Large intestine (tissue), 3 donors: ENCODE measurements at regions not wholly inside any gene's neighbourhood (a gene's known extent, or its start where the extent isn't known, plus 50 kb on each side); places are given as distances from the start of the nearest gene placed in this dataset.

ENCODE experiments used
- DNase-seq, 2 donors: peaks; one replicate each; pipeline versions ENCODE4 v3.0.0 to v3.0.0-alpha.2; 2013
- H3K27ac ChIP-seq: one replicate; pipeline ENCODE4 v1.5.1; 2013; ENCODE audit warnings: low read length
- H3K27me3 ChIP-seq: 2 replicates; pipeline ENCODE4 v1.6.1; 2013; ENCODE audit warnings: low read length; ENCODE audit not compliant: control insufficient read depth, insufficient read depth
- H3K36me3 ChIP-seq: 2 replicates; pipeline ENCODE4 v1.6.1; 2013; ENCODE audit warnings: low read length; ENCODE audit not compliant: control insufficient read depth, insufficient read depth
- H3K4me1 ChIP-seq: one replicate; pipeline ENCODE4 v1.6.1; 2013; ENCODE audit warnings: low read length; ENCODE audit not compliant: control insufficient read depth, insufficient read depth
- H3K4me3 ChIP-seq: one replicate; pipeline ENCODE4 v1.5.1; 2013; ENCODE audit warnings: low read length
- H3K9me3 ChIP-seq: one replicate; pipeline ENCODE4 v1.6.1; 2013; ENCODE audit warnings: mild to moderate bottlenecking, low read depth, low read length, moderate library complexity; ENCODE audit not compliant: control insufficient read depth
- WGBS: methylation state at CpG from one replicate; pipeline ENCODE4 v1.1.5; 2013; ENCODE audit warnings: low lambda C conversion rate; ENCODE audit not compliant: insufficient coverage; 5-methylcytosine and 5-hydroxymethylcytosine counted together

GRCh38 chr18:29137773-29138495, 961.0 kb upstream of the CDH2 start:
- WGBS, result no CpG with 5 or more reads among the region's 1 CpG
- DNase-seq, result no peak

GRCh38 chr18:29123706-29124530, 947.0 kb upstream of the CDH2 start:
- no peak for DNase-seq
- WGBS, result 100% methylated on average over 1 of the region's 1 CpG
- Histone ChIP-seq H3K27me3 (no peaks in the 10 kb centered on the region), H3K9me3 (no peaks in the 10 kb centered on the region), H3K4me1 (no peaks in the 10 kb centered on the region), H3K4me3 (no peak overlapping the region), H3K27ac (no peak overlapping the region), H3K36me3 (no peaks in the 10 kb centered on the region)

More at GRCh38 chr18:29137773-29138495, 961.0 kb upstream of the CDH2 start:
- Histone ChIP-seq H3K4me3 (no peak overlapping the region), H3K4me1 (no peaks in the 10 kb centered on the region), H3K27me3 (no peaks in the 10 kb centered on the region), H3K27ac (no peak overlapping the region), H3K9me3 (no peaks in the 10 kb centered on the region), H3K36me3 (no peaks in the 10 kb centered on the region)

GRCh38 chr18:29104671-29105070, 927.7 kb upstream of the CDH2 start:
- Histone ChIP-seq H3K27ac (no peak overlapping the region), H3K27me3 (no peaks in the 10 kb centered on the region), H3K9me3 (no peaks in the 10 kb centered on the region), H3K4me3 (no peak overlapping the region), H3K4me1 (no peaks in the 10 kb centered on the region), H3K36me3 (no peaks in the 10 kb centered on the region)
- 40% methylated on average over 1 of the region's 6 CpGs for WGBS
- DNase-seq, result no peak

- DNase-seq, result no peak
- Histone ChIP-seq H3K4me3 (no peak overlapping the region), H3K4me1 (no peaks in the 10 kb centered on the region), H3K9me3 (no peaks in the 10 kb centered on the region), H3K27ac (no peak overlapping the region), H3K36me3 (no peaks in the 10 kb centered on the region), H3K27me3 (no peaks in the 10 kb centered on the region)
- 14% methylated on average over 1 of the region's 1 CpG for WGBS
These were observed 927.3 kb upstream of the CDH2 start for GRCh38 chr18:29104227-29104626.

- WGBS, result 50% methylated on average over 7 of the region's 8 CpGs
- Histone ChIP-seq H3K27ac (no peak overlapping the region), H3K4me3 (no peak overlapping the region), H3K4me1 (no peaks in the 10 kb centered on the region), H3K9me3 (no peaks in the 10 kb centered on the region), H3K36me3 (no peaks in the 10 kb centered on the region), H3K27me3 (no peaks in the 10 kb centered on the region)
- no peak for DNase-seq
These were observed 919.3 kb upstream of the CDH2 start for GRCh38 chr18:29096079-29096770.

GRCh38 chr18:29087616-29088246, 910.8 kb upstream of the CDH2 start:
- no CpG with 5 or more reads among the region's 3 CpGs for WGBS
- no peak for DNase-seq
- H3K4me1 ChIP-seq, result no peaks in the 10 kb centered on the region
- H3K27ac ChIP-seq, result no peak overlapping the region
- no peak overlapping the region for H3K4me3 ChIP-seq
- no peaks in the 10 kb centered on the region for H3K27me3 ChIP-seq
- no peaks in the 10 kb centered on the region for H3K9me3 ChIP-seq
- no peaks in the 10 kb centered on the region for H3K36me3 ChIP-seq

- H3K36me3 ChIP-seq, result no peaks in the 10 kb centered on the region
- H3K27ac ChIP-seq, result no peak overlapping the region
- DNase-seq, result no peak
- H3K27me3 ChIP-seq, result no peaks in the 10 kb centered on the region
- H3K9me3 ChIP-seq, result no peaks in the 10 kb centered on the region
- no peak overlapping the region for H3K4me3 ChIP-seq
- H3K4me1 ChIP-seq, result no peaks in the 10 kb centered on the region
These were observed 907.2 kb upstream of the CDH2 start for GRCh38 chr18:29084120-29084519.

GRCh38 chr18:29083545-29083944, 906.6 kb upstream of the CDH2 start:
- Histone ChIP-seq H3K9me3 (no peaks in the 10 kb centered on the region), H3K4me3 (no peak overlapping the region), H3K4me1 (no peaks in the 10 kb centered on the region), H3K36me3 (no peaks in the 10 kb centered on the region), H3K27me3 (no peaks in the 10 kb centered on the region), H3K27ac (no peak overlapping the region)
- no peak for DNase-seq
- no CpG with 5 or more reads among the region's 4 CpGs for WGBS

- Histone ChIP-seq H3K36me3 (no peaks in the 10 kb centered on the region), H3K27ac (no peak overlapping the region), H3K4me3 (no peak overlapping the region), H3K9me3 (no peaks in the 10 kb centered on the region), H3K27me3 (no peaks in the 10 kb centered on the region), H3K4me1 (no peaks in the 10 kb centered on the region)
- DNase-seq, result no peak
- 100% methylated on average over 1 of the region's 3 CpGs for WGBS
These were observed 904.0 kb upstream of the CDH2 start for GRCh38 chr18:29080946-29081345.

GRCh38 chr18:29078273-29078672, 901.3 kb upstream of the CDH2 start:
- Histone ChIP-seq H3K36me3 (no peaks in the 10 kb centered on the region), H3K9me3 (no peaks in the 10 kb centered on the region), H3K27me3 (no peaks in the 10 kb centered on the region), H3K27ac (no peak overlapping the region), H3K4me3 (no peak overlapping the region), H3K4me1 (no peaks in the 10 kb centered on the region)
- 100% methylated on average over 1 of the region's 3 CpGs for WGBS
- no peak for DNase-seq
